ENCODE measurements at regions not wholly inside any gene's neighbourhood (a gene's known extent, or its start where the extent isn't known, plus 50 kb on each side); places are given as distances from the start of the nearest gene placed in this dataset.

DNA sequence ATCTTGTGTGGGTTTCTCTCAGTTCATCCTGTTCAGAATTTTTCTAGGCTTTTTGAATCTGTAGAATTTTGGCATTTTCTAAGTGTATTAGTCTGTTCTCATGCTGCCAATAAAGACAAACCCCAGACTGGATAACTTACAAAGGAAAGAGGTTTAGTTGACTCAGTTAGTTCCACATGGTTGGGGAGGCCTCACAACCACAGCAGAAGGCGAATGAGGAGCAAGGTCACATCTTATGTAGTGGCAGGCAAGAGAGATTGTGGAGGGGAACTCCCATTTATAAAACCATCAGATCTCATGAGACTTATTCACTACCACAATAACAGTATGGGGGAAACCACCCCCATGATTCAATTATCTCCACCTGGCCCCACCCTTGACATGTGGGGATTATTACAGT, 199.2 kb downstream of the ST6GAL2 start:
- TF ChIP-seq, protein P1, sequence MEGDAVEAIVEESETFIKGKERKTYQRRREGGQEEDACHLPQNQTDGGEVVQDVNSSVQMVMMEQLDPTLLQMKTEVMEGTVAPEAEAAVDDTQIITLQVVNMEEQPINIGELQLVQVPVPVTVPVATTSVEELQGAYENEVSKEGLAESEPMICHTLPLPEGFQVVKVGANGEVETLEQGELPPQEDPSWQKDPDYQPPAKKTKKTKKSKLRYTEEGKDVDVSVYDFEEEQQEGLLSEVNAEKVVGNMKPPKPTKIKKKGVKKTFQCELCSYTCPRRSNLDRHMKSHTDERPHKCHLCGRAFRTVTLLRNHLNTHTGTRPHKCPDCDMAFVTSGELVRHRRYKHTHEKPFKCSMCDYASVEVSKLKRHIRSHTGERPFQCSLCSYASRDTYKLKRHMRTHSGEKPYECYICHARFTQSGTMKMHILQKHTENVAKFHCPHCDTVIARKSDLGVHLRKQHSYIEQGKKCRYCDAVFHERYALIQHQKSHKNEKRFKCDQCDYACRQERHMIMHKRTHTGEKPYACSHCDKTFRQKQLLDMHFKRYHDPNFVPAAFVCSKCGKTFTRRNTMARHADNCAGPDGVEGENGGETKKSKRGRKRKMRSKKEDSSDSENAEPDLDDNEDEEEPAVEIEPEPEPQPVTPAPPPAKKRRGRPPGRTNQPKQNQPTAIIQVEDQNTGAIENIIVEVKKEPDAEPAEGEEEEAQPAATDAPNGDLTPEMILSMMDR (IDR thresholded peaks at IDR 0.05; ENCODE audit: borderline replicate concordance, insufficient read depth, low read depth, low read length): no peak
- H3K4me3 ChIP-seq (ENCODE audit: low read depth, low read length): no peak overlapping the region

DNA sequence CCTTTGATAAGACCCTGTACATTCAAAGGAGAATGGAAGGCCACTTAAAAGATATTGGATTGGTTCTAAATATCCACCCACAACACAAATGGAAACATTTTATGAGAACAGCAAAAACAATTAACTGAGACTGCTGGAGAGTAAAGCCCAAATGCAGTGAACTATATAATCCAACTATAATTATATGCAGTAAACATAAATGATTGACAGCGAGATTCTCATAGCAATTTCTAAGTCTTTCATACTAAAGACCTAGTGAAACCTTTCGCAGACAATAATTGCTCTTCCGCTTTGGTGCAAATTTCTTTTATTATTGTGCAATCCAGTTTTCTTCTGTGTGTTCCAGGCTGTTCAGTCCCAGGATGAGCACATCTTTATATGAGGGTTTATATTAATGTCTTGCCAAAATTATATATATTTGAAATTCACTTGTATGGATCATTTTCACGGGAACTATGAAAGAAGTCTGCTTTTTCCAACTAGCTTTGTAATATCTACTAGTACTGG, 190.9 kb downstream of the ST6GAL2 start:
- no peak overlapping the region for H3K4me3 ChIP-seq (ENCODE audit: low read depth, low read length)
- TF ChIP-seq, protein P1 (IDR thresholded peaks at IDR 0.05; ENCODE audit: borderline replicate concordance, insufficient read depth, low read depth, low read length): no peak

DNA sequence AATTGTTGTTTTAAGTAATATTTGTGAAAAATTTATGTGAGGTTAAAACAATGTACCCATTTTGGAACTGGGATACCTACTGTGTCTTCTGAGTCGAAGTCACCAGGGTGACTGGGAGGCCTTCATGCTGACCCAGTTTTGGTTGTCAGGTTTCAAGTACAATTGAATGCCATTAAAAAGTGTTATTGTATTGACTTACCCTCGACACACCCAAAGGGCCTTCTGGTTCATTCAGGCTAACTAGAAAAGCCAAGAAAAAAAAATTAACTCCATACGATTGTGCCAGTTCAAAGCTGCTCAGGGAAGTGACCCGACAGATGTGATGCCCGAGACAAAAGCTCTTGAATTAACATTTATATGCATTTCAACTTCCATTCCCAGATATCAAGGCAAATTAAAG, 190.0 kb downstream of the ST6GAL2 start:
- H3K4me3 ChIP-seq (ENCODE audit: low read depth, low read length): no peak overlapping the region
- TF ChIP-seq, protein P1 (IDR thresholded peaks at IDR 0.05; ENCODE audit: borderline replicate concordance, insufficient read depth, low read depth, low read length): no peak

DNA sequence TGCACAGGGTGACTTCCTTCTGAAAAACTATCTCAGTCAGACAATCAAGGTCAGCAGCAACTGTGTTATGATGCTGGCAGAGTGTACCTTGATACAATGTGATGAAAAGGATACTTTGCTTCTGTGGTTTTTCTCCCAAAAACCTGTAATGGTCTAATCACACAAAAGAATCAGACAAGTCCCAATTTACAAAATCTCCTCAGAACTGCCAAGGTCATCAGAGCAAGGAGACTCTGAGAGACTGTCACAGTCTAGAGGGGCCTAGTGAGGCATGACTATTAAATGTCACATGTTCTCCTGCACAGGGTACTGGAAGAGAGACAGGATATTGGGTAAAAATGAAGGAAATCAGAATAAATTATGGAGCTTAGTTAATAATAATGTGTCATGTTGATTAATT, 185.4 kb downstream of the ST6GAL2 start:
- TF ChIP-seq, protein P1 (IDR thresholded peaks at IDR 0.05; ENCODE audit: borderline replicate concordance, insufficient read depth, low read depth, low read length): no peak
- H3K4me3 ChIP-seq (ENCODE audit: low read depth, low read length): no peak overlapping the region

DNA sequence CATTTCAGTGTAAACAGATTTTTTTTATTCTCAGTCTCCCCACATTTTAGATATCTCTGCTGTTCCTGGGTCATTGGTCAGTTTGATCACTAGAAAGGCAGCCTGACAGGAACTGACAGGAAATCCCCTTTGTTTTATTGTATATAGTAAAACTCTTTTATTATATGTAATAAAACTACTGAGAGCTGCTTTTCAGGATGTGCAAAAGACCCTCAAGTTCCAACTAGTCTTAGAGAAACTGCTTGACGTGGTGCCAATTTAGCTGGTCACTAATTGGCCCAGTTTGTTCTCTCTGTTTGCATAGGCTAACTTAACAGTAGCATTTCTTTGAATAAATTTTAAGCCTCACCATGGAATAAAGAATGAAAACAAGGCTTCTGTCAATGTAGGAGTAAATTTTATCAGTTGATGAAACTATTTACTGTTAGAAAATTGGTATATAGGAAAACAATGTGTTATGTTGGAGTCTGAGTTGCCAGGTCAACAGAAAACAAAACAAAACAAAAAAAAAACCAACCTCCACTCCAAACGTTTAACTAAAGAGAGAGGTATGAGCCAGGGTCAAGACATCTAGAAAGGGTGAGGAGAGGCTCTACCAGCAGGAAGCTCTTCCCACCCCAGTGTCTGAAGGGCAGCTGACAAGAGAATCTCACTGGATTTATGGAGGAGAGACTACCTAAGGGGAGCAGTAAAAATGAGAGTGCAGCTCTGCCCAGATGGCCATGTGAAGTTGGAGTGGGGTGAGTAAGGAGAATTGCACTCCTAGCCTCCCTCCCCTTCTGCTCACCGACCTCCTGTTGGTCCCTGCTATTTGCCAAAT, 184.6 kb downstream of the ST6GAL2 start:
- H3K4me3 ChIP-seq (ENCODE audit: low read depth, low read length): no peak overlapping the region
- TF ChIP-seq, protein P1 (IDR thresholded peaks at IDR 0.05; ENCODE audit: borderline replicate concordance, insufficient read depth, low read depth, low read length): no peak

DNA sequence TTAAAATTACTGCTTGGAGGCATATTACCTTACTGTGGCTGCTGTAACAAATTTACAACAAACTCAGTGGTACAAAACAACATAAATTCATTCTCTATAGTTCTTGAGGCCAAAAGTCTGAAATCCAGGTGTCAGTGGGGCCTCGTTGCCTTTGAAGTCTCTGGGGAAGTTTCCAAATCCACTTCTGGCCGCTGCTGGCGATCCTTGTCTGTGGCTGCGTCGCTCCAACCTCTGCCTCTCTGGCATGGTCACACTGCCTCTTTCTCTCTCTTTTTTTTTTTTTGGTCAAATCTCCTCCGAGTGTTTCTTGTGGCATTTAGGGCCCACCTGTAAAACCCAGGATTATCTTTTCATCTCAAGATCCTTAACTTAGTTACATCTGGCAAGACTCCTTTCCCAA, 182.8 kb downstream of the ST6GAL2 start:
- H3K4me3 ChIP-seq (ENCODE audit: low read depth, low read length): no peak overlapping the region
- TF ChIP-seq, protein P1 (IDR thresholded peaks at IDR 0.05; ENCODE audit: borderline replicate concordance, insufficient read depth, low read depth, low read length): no peak

DNA sequence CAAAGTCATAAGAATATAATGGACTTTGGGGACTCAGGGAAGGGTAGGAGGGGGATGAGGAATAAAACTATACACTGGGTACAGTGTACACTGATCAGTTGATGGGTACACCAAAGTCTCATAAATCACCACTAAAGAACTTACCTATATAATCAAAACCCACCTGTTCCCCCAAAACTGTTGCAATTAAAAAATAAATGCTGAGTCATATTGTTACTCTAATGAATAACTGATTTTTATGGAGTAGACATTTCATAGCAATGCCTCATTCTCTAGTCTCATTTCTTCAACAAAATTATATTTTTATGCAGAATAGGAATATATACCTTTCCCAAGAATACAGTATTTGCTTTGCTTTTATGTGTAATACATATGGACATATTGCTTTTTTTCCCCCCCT, 181.2 kb downstream of the ST6GAL2 start:
- no peak overlapping the region for H3K4me3 ChIP-seq (ENCODE audit: low read depth, low read length)
- TF ChIP-seq, protein P1 (IDR thresholded peaks at IDR 0.05; ENCODE audit: borderline replicate concordance, insufficient read depth, low read depth, low read length): no peak

Data from GM12875 (cell line).